Sciatic nerve (tissue), 2 donors: ENCODE measurements at regions not wholly inside any gene's neighbourhood (a gene's known extent, or its start where the extent isn't known, plus 50 kb on each side); places are given as distances from the start of the nearest gene placed in this dataset.
A peak's percentile ranks its signal among the peaks of the same experiment; 100 is the strongest.
"Not testable (repeated sequence)": the region's sequence is repeated elsewhere in the genome, so short reads cannot be mapped to it uniquely, and the experiment has no call there.

Experiments used
- ATAC-seq: fragments of 200-7000 bp; cut with Tn5 transposase; one replicate; pipeline ENCODE4 v1.9.1; 2020; ENCODE audit warnings: mild to moderate bottlenecking, moderate library complexity
- DNase-seq: peaks from one replicate; pipeline ENCODE4 v3.0.0-alpha.2; 2020; ENCODE audit warnings: low spot score
- intact Hi-C: fragments of 100-400 bp; cut with DNase I; formaldehyde crosslinking; loops from one replicate; pipeline ENCODE4 v1.14.2; 2022
- donor health status: DM: no; HTN: no; CAD: no.
- donor health status: DM: no; HTN: no; CAD: no.

DNA sequence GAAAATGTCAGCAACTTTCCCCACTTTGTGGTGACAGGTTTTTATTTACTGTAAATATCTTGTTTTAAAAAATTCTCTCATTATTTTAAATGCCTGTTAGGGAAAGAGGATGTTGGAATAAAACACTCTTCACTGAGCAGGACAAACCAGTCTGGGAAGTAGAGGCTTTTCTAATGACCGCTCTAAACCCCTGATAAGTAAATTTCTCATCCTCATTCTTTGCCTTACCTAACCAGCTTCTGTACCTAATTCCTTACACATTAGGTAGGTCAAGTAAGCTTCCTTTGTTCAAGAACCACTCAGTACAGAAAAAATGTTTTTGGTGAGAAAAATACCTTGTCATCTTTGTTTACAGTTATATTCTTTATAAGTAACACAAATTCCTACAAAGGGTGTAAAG lies 143.6 kb downstream of the GPR85 start:
- intact Hi-C loops: no loop called here
- no peak for ATAC-seq
- no peak for DNase-seq

DNA sequence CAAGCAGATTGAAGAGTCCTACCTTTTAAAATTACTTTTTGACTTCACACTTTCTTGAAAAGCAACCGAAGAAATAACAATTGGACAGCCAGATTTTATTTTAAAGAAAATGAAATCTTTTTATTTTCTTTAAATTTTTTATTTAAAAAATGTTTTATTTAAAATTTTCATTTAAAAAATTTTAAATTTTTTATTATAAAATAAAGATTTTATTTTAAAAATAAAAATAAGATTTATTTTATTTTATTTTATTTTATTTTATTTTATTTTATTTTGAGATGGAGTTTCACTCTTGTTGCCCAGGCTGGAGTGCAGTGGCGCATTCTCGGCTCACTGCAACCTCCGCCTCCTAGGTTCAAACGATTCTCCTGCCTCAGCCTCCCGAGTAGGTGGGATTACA lies 144.5 kb downstream of the GPR85 start:
- intact Hi-C loops, ATAC-seq, DNase-seq: not testable (repeated sequence)

DNA sequence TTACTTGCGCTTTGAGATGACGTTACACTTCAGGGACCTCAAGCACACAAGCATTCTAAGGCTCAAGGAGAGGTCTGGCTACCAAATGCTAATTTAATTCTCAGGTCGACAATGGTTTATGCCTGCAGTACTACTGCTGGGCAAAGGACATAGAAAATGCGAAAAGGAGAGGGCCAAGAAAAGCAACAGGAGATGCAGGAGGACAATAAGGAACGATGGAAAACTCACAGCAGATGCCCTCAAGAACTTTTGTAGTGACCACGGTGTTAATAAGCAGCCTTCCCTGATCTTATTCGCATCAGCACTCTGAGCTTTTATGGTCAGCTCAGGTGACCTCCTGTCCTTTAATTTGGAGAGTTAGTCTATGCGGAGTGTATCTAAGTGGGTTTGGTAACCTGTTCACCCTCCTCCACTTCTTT lies 146.3 kb downstream of the GPR85 start:
- intact Hi-C loops: no loop called here
- ATAC-seq (peak; percentile 70), DNase-seq (no peak)

DNA sequence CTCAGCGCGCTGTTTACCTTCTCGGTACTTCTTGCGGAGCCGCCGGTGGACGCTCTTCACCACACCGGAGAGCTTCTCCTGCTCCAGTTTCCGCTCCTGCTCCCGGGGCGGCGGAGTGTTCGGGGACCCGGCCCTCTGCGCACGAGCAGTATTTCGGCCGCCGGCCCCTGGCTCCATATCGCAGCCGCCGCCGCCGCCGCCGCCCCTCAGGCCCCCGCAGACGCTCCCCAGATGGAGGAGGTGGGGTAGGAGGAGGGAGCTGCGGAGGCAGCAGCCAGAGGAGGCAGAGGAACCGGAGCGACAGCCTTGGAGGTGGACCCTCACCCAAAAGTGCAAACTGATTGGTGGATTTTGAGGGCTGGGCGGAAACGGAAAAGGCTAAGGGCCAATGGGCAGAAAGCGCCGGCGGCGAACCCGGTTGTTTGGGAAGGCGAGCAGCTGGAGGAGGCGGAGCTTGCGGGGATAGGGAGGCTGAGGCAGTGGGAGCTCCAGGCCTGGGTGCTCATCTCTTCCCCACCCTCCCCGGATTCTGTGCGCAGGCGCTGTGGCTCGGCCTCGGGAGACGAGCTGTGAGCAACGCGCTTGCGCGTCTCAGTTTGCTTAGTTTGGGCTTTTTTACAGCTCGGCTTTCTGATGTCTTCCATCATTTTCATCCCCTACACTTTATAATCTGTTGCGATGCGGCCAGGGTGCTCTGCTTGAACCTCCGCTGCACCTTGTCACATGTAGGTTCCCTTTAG lies 146.9 kb downstream of the GPR85 start:
- DNase-seq (peak; percentile 99), ATAC-seq (peak; percentile 100)
- intact Hi-C loops: no loop called here

GRCh38 chr7:112938863-112939573 lies 147.6 kb downstream of the GPR85 start:
- ATAC-seq (no peak), DNase-seq (peak; percentile 64)
- intact Hi-C loops: no loop called here

DNA sequence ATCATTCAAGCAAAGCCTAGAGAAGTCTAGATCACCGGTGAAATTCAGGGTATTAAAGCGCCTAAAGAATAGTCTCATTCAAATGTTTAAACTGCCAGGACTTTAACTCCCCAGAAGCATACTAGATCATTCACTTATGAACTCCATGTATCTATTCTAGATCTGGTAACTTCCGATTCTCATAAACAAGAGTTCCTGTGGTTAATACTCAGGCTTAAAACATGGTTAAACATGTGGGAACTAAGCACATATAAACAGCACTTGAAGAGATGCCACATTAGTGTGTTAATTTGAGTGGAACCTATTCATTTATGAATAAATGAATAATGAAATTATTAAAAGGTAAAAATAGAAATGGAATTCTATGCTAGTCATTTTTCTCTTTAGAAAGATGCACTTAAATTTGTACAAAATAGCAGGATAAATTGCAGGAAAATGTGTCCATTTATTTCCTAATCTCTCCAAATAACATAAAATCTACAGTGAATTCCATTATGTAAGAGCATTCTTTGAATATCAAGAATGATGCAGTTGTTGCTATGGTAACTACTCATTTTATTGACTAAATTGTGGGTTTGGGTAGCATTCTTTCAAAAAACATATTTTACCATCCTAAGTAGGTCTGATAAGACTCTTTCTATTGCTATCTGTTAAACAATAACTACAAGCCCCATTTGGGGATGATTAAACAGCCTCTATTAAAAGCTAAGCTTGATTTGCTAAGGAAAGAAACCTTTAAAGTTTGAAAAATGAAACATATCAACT lies 147.6 kb upstream of the TMEM168 start:
- intact Hi-C loops: no loop called here
- ATAC-seq (no peak), DNase-seq (no peak)

- ATAC-seq (no peak), DNase-seq (no peak)
- intact Hi-C loops: no loop called here
Measured at GRCh38 chr7:112933598-112933997, 143.4 kb upstream of the TMEM168 start.

DNA sequence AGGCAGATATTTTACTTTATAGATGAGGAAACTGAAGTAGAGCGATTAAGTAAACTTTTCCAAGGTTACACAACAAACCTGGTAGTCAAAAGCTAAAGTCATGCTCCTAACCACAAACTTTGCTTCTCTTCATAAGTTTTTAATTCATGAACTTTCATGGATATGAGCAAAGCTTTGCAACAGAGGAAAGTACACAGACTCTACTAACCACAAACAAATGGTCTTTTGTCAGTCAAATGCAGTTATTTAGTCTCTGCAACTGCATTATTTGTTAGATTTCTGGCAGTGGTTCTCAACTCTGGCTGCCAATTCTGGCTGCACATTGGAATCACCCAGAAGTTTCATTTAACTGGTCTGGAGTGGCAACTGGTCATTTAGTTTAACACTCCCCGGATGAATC lies 140.6 kb upstream of the TMEM168 start:
- ATAC-seq (peak; percentile 24), DNase-seq (no peak)
- intact Hi-C loops: no loop called here

- ATAC-seq (no peak), DNase-seq (no peak)
- intact Hi-C loops: no loop called here
Measured at GRCh38 chr7:112929421-112929820, 139.2 kb upstream of the TMEM168 start.

- ATAC-seq (no peak), DNase-seq (no peak)
- intact Hi-C loops: no loop called here
Measured at GRCh38 chr7:112926018-112926417, 135.8 kb upstream of the TMEM168 start.

DNA sequence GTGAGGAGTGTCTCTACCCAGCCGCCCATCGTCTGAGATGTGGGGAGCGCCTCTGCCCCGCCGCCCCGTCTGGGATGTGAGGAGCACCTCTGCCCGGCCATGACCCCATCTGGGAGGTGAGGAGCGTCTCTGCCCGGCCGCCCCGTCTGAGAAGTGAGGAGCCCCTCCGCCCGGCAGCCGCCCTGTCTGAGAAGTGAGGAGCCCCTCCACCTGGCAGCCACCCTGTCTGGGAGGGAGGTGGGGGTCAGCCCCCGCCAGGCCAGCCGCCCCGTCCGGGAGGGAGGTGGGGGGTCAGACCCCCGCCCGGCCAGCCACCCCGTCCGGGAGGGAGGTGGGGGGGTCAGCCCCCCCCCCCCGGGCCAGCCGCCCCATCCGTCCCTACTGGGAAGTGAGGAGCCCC lies 132.4 kb upstream of the TMEM168 start:
- DNase-seq, intact Hi-C loops, ATAC-seq: not testable (repeated sequence)

DNA sequence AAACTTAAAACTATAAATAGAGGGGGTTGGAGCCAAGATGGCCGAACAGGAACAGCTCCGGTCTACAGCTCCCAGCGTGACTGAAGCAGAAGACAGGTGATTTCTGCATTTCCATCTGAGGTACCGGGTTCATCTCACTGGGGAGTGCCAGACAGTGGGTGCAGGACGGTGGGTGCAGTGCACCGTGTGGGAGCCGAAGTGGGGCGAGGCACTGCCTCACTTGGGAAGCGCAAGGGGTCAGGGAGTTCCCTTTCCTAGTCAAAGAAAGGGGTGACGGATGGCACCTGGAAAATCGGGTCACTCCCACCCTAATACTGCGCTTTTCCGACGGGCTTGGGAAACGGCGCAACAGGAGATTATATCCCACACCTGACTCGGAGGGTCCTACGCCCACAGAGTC lies 126.2 kb upstream of the TMEM168 start:
- ATAC-seq, intact Hi-C loops, DNase-seq: not testable (repeated sequence)

DNA sequence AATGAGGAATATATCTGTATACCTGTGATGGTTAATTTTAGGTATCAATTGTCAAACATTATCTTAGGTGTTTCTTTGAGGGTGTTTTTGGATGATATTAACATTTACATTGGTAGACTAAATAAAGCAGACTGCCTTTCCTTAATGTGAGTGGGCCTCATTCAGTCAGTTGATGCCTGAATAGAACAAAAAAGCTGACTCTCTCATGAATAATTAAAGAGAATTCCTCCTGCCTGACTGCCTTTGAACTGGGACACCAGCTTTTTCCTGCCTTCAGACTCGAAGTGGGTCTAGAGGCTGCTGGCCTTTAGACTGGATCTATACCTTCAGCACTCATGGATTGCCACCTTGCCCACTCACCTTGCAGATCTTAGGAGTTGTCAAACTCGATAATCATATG lies 117.9 kb upstream of the TMEM168 start:
- intact Hi-C loops: no loop called here
- ATAC-seq (no peak), DNase-seq (no peak)

GRCh38 chr7:112907658-112908057 lies 117.5 kb upstream of the TMEM168 start:
- intact Hi-C loops: no loop called here
- DNase-seq (no peak), ATAC-seq (no peak)

DNA sequence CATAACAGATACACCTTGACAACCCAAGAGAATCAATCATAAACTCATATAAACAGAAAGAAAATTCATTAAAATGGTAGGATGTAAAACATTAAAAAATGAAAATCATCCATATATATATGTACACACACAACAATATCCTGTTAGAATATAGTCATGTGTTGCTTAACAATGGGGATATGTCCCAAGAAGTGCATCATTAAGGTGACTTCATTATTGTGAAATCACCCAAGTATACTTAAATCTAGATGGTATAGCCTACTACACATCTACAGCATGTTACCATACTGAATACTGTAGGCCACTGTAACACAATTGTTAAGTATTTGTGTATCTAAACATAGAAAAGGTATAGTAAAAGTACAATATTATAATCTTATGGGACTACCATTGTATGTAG lies 115.8 kb upstream of the TMEM168 start:
- intact Hi-C loops: no loop called here
- ATAC-seq (no peak), DNase-seq (no peak)

GRCh38 chr7:112905413-112905812 lies 115.2 kb upstream of the TMEM168 start:
- ATAC-seq: no peak
- DNase-seq: no peak
- intact Hi-C loops: no loop called here

GRCh38 chr7:112898432-112899290 lies 108.5 kb upstream of the TMEM168 start:
- ATAC-seq (no peak), DNase-seq (no peak)
- intact Hi-C loops: no loop called here

- ATAC-seq (no peak), DNase-seq (no peak)
- intact Hi-C loops: no loop called here
Measured at GRCh38 chr7:112897839-112898431, 107.7 kb upstream of the TMEM168 start.
